ENCODE measurements at regions not wholly inside any gene's neighbourhood (a gene's known extent, or its start where the extent isn't known, plus 50 kb on each side); places are given as distances from the start of the nearest gene placed in this dataset.

DNA sequence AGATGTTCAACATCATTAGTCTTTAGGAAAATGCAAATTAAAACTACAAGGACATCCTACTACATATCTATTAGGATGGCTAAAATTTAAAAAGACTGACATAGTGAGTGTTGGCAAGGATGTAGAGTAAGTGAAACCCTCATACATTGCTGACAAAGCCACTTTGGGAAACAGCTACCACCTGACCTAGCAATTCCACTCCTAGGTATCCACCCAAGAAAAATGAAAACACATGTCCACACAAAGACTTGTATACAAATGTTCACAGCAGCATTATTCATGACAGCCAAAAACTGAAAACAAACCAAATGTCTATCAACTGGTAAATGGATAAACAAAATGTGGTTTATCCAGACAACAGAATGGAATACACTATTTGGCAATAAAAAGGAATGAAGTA, 51.7 kb upstream of the DOCK9 start:
- TF ChIP-seq, protein P1, sequence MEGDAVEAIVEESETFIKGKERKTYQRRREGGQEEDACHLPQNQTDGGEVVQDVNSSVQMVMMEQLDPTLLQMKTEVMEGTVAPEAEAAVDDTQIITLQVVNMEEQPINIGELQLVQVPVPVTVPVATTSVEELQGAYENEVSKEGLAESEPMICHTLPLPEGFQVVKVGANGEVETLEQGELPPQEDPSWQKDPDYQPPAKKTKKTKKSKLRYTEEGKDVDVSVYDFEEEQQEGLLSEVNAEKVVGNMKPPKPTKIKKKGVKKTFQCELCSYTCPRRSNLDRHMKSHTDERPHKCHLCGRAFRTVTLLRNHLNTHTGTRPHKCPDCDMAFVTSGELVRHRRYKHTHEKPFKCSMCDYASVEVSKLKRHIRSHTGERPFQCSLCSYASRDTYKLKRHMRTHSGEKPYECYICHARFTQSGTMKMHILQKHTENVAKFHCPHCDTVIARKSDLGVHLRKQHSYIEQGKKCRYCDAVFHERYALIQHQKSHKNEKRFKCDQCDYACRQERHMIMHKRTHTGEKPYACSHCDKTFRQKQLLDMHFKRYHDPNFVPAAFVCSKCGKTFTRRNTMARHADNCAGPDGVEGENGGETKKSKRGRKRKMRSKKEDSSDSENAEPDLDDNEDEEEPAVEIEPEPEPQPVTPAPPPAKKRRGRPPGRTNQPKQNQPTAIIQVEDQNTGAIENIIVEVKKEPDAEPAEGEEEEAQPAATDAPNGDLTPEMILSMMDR (IDR thresholded peaks at IDR 0.05): no peak
- TF ChIP-seq POLR2AphosphoS5 (IDR thresholded peaks at IDR 0.05) (no peak), POLR2A (IDR thresholded peaks at IDR 0.05) (no peak), EP300 (IDR thresholded peaks at IDR 0.05) (no peak)
